CD4-positive, alpha-beta T cell (primary cell): ENCODE measurements at regions not wholly inside any gene's neighbourhood (a gene's known extent, or its start where the extent isn't known, plus 50 kb on each side); places are given as distances from the start of the nearest gene placed in this dataset.

Source experiments
- ATAC-seq: fragments of 200-7000 bp; cut with Tn5 transposase; one replicate; pipeline ENCODE4 v1.10.0; 2022; ENCODE audit warnings: mild to moderate bottlenecking; ENCODE audit not compliant: poor library complexity
- CTCF ChIA-PET: fragments of 350-600 bp; sonication (Branson Sonifier 250); formaldehyde crosslinking; loops from one replicate; lab custom pipeline; 2021; ENCODE audit warnings: antibody characterized with exemption, inconsistent platforms; lab: Charles Lee
- POLR2A ChIA-PET: fragments of 350-600 bp; sonication (Branson Sonifier 250); formaldehyde crosslinking; loops from one replicate; lab custom pipeline; 2021; ENCODE audit warnings: antibody characterized with exemption, inconsistent platforms; lab: Charles Lee
- DNase-seq, 14 experiments: peaks; one replicate each; pipeline ENCODE4 v3.0.0-alpha.2; 2013 to 2020; ENCODE audit warnings: mixed read lengths in 2 of 14
- H3K27ac ChIP-seq, 2 donors: one replicate each; pipeline versions ENCODE4 v1.5.1 to v1.7.0; 2013; ENCODE audit warnings: low read length in 2 of 2, low read depth in 1 of 2, mild to moderate bottlenecking in 1 of 2
- H3K27me3 ChIP-seq, 2 experiments: 1 replicate in 1 of 2; 2 replicates in 1 of 2; pipeline versions ENCODE4 v1.6.1 to v1.7.0; 2013; ENCODE audit warnings: low read length in 2 of 2, control low read depth in 1 of 2, mild to moderate bottlenecking in 1 of 2, moderate library complexity in 1 of 2; ENCODE audit not compliant: insufficient read depth in 2 of 2, control insufficient read depth in 1 of 2
- H3K36me3 ChIP-seq: one replicate; pipeline ENCODE4 v1.6.1; 2013; ENCODE audit warnings: low read length, control low read depth; ENCODE audit not compliant: insufficient read depth
- H3K4me1 ChIP-seq: one replicate; pipeline ENCODE4 v1.6.1; 2013; ENCODE audit warnings: low read length, control low read depth; ENCODE audit not compliant: insufficient read depth
- H3K4me3 ChIP-seq: one replicate; pipeline ENCODE4 v1.5.1; 2013; ENCODE audit warnings: mild to moderate bottlenecking, low read length, moderate library complexity
- H3K9me3 ChIP-seq, 2 experiments: 1 replicate in 1 of 2; 2 replicates in 1 of 2; pipeline versions ENCODE4 v1.6.1 to v1.7.0; 2013; ENCODE audit warnings: low read length in 2 of 2, mild to moderate bottlenecking in 2 of 2, control low read depth in 1 of 2, moderate library complexity in 1 of 2; ENCODE audit not compliant: control insufficient read depth in 1 of 2, insufficient read depth in 1 of 2
- H3K27ac Mint-ChIP-seq: one replicate; pipeline ENCODE4 v1.8.0; 2020; ENCODE audit warnings: mixed read lengths
- H3K27me3 Mint-ChIP-seq: one replicate; pipeline ENCODE4 v1.8.0; 2021; ENCODE audit warnings: mixed read lengths
- H3K36me3 Mint-ChIP-seq: one replicate; pipeline ENCODE4 v1.8.0; 2021; ENCODE audit warnings: low read depth, mixed read lengths
- H3K4me1 Mint-ChIP-seq: one replicate; pipeline ENCODE4 v1.8.0; 2021; ENCODE audit warnings: low read depth, mixed read lengths
- H3K4me3 Mint-ChIP-seq: one replicate; pipeline ENCODE4 v1.8.0; 2020; ENCODE audit warnings: mild to moderate bottlenecking, mixed read lengths
- H3K9me3 Mint-ChIP-seq: one replicate; pipeline ENCODE4 v1.8.0; 2020; ENCODE audit warnings: mixed read lengths
- CTCF ChIP-seq: fragments of 200-600 bp; IDR thresholded peaks from one replicate; pipeline ENCODE4 v1.8.0; 2022; ENCODE audit warnings: antibody characterized with exemption, mild to moderate bottlenecking
- intact Hi-C, 2 experiments: fragments of 100-400 bp; cut with DNase I in 1 of 2; cut with micrococcal nuclease in 1 of 2; formaldehyde crosslinking; loops; one replicate each; pipeline versions ENCODE4 v1.15.1 to v1.9.0; 2023 to 2025; cut with DNase I, micrococcal nuclease

GRCh38 chr9:106693558-106693957, 169.4 kb upstream of the ZNF462 start:
- Mint-ChIP-seq H3K27me3 (no peaks in the 10 kb centered on the region), H3K36me3 (no peaks in the 10 kb centered on the region), H3K9me3 (no peaks in the 10 kb centered on the region), H3K27ac (no peak overlapping the region), H3K4me1 (no peaks in the 10 kb centered on the region), H3K4me3 (no peak overlapping the region)
- intact Hi-C loops, result no loop called here
- peaks cover 0 to 6% of the 10 kb centered on the region in 2 experiments for H3K9me3 ChIP-seq
- no peak overlapping the region for H3K4me3 ChIP-seq
- H3K36me3 ChIP-seq, result no peaks in the 10 kb centered on the region
- H3K27me3 ChIP-seq, result no peaks in the 10 kb centered on the region
- no peak overlapping the region for H3K27ac ChIP-seq
- no peaks in the 10 kb centered on the region for H3K4me1 ChIP-seq
- DNase-seq (no peak), ATAC-seq (no peak)
- ChIA-PET CTCF (no interaction called here), POLR2A (no interaction called here)
- TF ChIP-seq CTCF, result no peak

GRCh38 chr9:106696804-106697203, 166.2 kb upstream of the ZNF462 start:
- no peak for ATAC-seq

GRCh38 chr9:106697390-106697749, 165.6 kb upstream of the ZNF462 start:
- ATAC-seq, result no peak
- no peak for DNase-seq
- no peaks in the 10 kb centered on the region for H3K27me3 ChIP-seq
- intact Hi-C loops, result loop anchor here in 1 of 2 experiments (1.0 kb wide), 1 partner anchor 10 kb away; no protein-coding TSS in a partner anchor
- TF ChIP-seq CTCF, result no peak
- Mint-ChIP-seq H3K36me3 (no peaks in the 10 kb centered on the region), H3K27ac (no peak overlapping the region), H3K4me1 (no peaks in the 10 kb centered on the region), H3K9me3 (no peaks in the 10 kb centered on the region), H3K27me3 (no peaks in the 10 kb centered on the region), H3K4me3 (no peak overlapping the region)
- no peaks in the 10 kb centered on the region for H3K36me3 ChIP-seq
- no peaks in the 10 kb centered on the region for H3K4me1 ChIP-seq
- ChIA-PET CTCF (no interaction called here), POLR2A (no interaction called here)
- H3K4me3 ChIP-seq, result no peak overlapping the region
- no peak overlapping the region for H3K27ac ChIP-seq
- H3K9me3 ChIP-seq, result peaks cover 0 to 6% of the 10 kb centered on the region in 2 experiments

More at GRCh38 chr9:106696804-106697203, 166.2 kb upstream of the ZNF462 start:
- Mint-ChIP-seq H3K36me3 (no peaks in the 10 kb centered on the region), H3K27me3 (no peaks in the 10 kb centered on the region), H3K27ac (no peak overlapping the region), H3K4me1 (no peaks in the 10 kb centered on the region), H3K9me3 (no peaks in the 10 kb centered on the region), H3K4me3 (no peak overlapping the region)
- Histone ChIP-seq H3K4me3 (no peak overlapping the region), H3K9me3 (peaks cover 0 to 6% of the 10 kb centered on the region in 2 experiments), H3K4me1 (no peaks in the 10 kb centered on the region), H3K36me3 (no peaks in the 10 kb centered on the region), H3K27ac (no peak overlapping the region), H3K27me3 (no peaks in the 10 kb centered on the region)
- ChIA-PET CTCF (no interaction called here), POLR2A (no interaction called here)
- no peak for TF ChIP-seq CTCF
- no peak for DNase-seq
- intact Hi-C loops, result loop anchor here in 1 of 2 experiments (1.0 kb wide), 1 partner anchor 10 kb away; no protein-coding TSS in a partner anchor
